ENCODE measurements at regions not wholly inside any gene's neighbourhood (a gene's known extent, or its start where the extent isn't known, plus 50 kb on each side); places are given as distances from the start of the nearest gene placed in this dataset.

- no peaks in the 10 kb centered on the region for H3K4me1 ChIP-seq
- no peak for DNase-seq (ENCODE audit: low spot score in 2 of 2)
- H3K9me3 ChIP-seq: no peaks in the 10 kb centered on the region
- no peaks in the 10 kb centered on the region for H3K36me3 ChIP-seq (replicated peaks)
- H3K27me3 ChIP-seq (ENCODE audit: low read depth): no peaks in the 10 kb centered on the region
- in situ Hi-C loops (cut with MboI; ENCODE audit: low sequenced_read_pairs): no loop called here
- no peak overlapping the region for H3K4me3 ChIP-seq
These were observed 210.5 kb downstream of the SNAPC1 start for GRCh38 chr14:61972711-61973110.

- H3K9me3 ChIP-seq: no peaks in the 10 kb centered on the region
- in situ Hi-C loops (cut with MboI; ENCODE audit: low sequenced_read_pairs): no loop called here
- DNase-seq (ENCODE audit: low spot score in 2 of 2): no peak
- H3K36me3 ChIP-seq (replicated peaks): no peaks in the 10 kb centered on the region
- H3K4me1 ChIP-seq: no peaks in the 10 kb centered on the region
- H3K27me3 ChIP-seq (ENCODE audit: low read depth): no peaks in the 10 kb centered on the region
- H3K4me3 ChIP-seq: no peak overlapping the region
These were observed 211.8 kb downstream of the SNAPC1 start for GRCh38 chr14:61973981-61974380.

GRCh38 chr14:61977217-61977616, 215.0 kb downstream of the SNAPC1 start:
- DNase-seq (ENCODE audit: low spot score in 2 of 2): no peak
- no peaks in the 10 kb centered on the region for H3K9me3 ChIP-seq
- in situ Hi-C loops (cut with MboI; ENCODE audit: low sequenced_read_pairs): no loop called here
- H3K36me3 ChIP-seq (replicated peaks): no peaks in the 10 kb centered on the region
- H3K4me3 ChIP-seq: no peak overlapping the region
- no peaks in the 10 kb centered on the region for H3K27me3 ChIP-seq (ENCODE audit: low read depth)
- H3K4me1 ChIP-seq: no peaks in the 10 kb centered on the region

GRCh38 chr14:61988240-61988639, 226.0 kb downstream of the SNAPC1 start:
- Histone ChIP-seq H3K36me3 (replicated peaks) (no peaks in the 10 kb centered on the region), H3K4me1 (no peaks in the 10 kb centered on the region), H3K4me3 (no peak overlapping the region), H3K27me3 (ENCODE audit: low read depth) (no peaks in the 10 kb centered on the region), H3K9me3 (no peaks in the 10 kb centered on the region)
- in situ Hi-C loops (cut with MboI; ENCODE audit: low sequenced_read_pairs): no loop called here
- DNase-seq (ENCODE audit: low spot score in 2 of 2): no peak

GRCh38 chr14:61992139-61992538, 229.9 kb downstream of the SNAPC1 start:
- no peak overlapping the region for H3K4me3 ChIP-seq
- no peaks in the 10 kb centered on the region for H3K36me3 ChIP-seq (replicated peaks)
- in situ Hi-C loops (cut with MboI; ENCODE audit: low sequenced_read_pairs): no loop called here
- H3K9me3 ChIP-seq: no peaks in the 10 kb centered on the region
- no peak for DNase-seq (ENCODE audit: low spot score in 2 of 2)
- H3K27me3 ChIP-seq (ENCODE audit: low read depth): no peaks in the 10 kb centered on the region
- no peaks in the 10 kb centered on the region for H3K4me1 ChIP-seq

- Histone ChIP-seq H3K9me3 (no peaks in the 10 kb centered on the region), H3K27me3 (ENCODE audit: low read depth) (no peaks in the 10 kb centered on the region), H3K4me1 (no peaks in the 10 kb centered on the region), H3K4me3 (no peak overlapping the region), H3K36me3 (replicated peaks) (no peaks in the 10 kb centered on the region)
- in situ Hi-C loops (cut with MboI; ENCODE audit: low sequenced_read_pairs): no loop called here
- DNase-seq (ENCODE audit: low spot score in 2 of 2): no peak
These were observed 230.7 kb downstream of the SNAPC1 start for GRCh38 chr14:61992926-61993325.

GRCh38 chr14:61994589-61994988, 232.4 kb downstream of the SNAPC1 start:
- Histone ChIP-seq H3K27me3 (ENCODE audit: low read depth) (no peaks in the 10 kb centered on the region), H3K4me1 (no peaks in the 10 kb centered on the region), H3K36me3 (replicated peaks) (no peaks in the 10 kb centered on the region), H3K9me3 (no peaks in the 10 kb centered on the region), H3K4me3 (no peak overlapping the region)
- in situ Hi-C loops (cut with MboI; ENCODE audit: low sequenced_read_pairs): no loop called here
- no peak for DNase-seq (ENCODE audit: low spot score in 2 of 2)

- H3K4me1 ChIP-seq: no peaks in the 10 kb centered on the region
- DNase-seq (ENCODE audit: low spot score in 2 of 2): no peak
- no peaks in the 10 kb centered on the region for H3K9me3 ChIP-seq
- H3K27me3 ChIP-seq (ENCODE audit: low read depth): no peaks in the 10 kb centered on the region
- in situ Hi-C loops (cut with MboI; ENCODE audit: low sequenced_read_pairs): no loop called here
- no peak overlapping the region for H3K4me3 ChIP-seq
- H3K36me3 ChIP-seq (replicated peaks): no peaks in the 10 kb centered on the region
These were observed 234.5 kb downstream of the SNAPC1 start for GRCh38 chr14:61996753-61997152.

GRCh38 chr14:61997161-61997560, 234.9 kb downstream of the SNAPC1 start:
- no peak overlapping the region for H3K4me3 ChIP-seq
- H3K36me3 ChIP-seq (replicated peaks): no peaks in the 10 kb centered on the region
- in situ Hi-C loops (cut with MboI; ENCODE audit: low sequenced_read_pairs): no loop called here
- H3K4me1 ChIP-seq: no peaks in the 10 kb centered on the region
- DNase-seq (ENCODE audit: low spot score in 2 of 2): no peak
- no peaks in the 10 kb centered on the region for H3K27me3 ChIP-seq (ENCODE audit: low read depth)
- no peaks in the 10 kb centered on the region for H3K9me3 ChIP-seq

- DNase-seq (ENCODE audit: low spot score in 2 of 2): no peak
- Histone ChIP-seq H3K4me3 (no peak overlapping the region), H3K36me3 (replicated peaks) (no peaks in the 10 kb centered on the region), H3K4me1 (no peaks in the 10 kb centered on the region), H3K27me3 (ENCODE audit: low read depth) (no peaks in the 10 kb centered on the region), H3K9me3 (no peaks in the 10 kb centered on the region)
- in situ Hi-C loops (cut with MboI; ENCODE audit: low sequenced_read_pairs): no loop called here
These were observed 239.7 kb downstream of the SNAPC1 start for GRCh38 chr14:62001963-62002362.

GRCh38 chr14:62002642-62003041, 240.4 kb downstream of the SNAPC1 start:
- no peaks in the 10 kb centered on the region for H3K4me1 ChIP-seq
- no peaks in the 10 kb centered on the region for H3K36me3 ChIP-seq (replicated peaks)
- no peaks in the 10 kb centered on the region for H3K27me3 ChIP-seq (ENCODE audit: low read depth)
- in situ Hi-C loops (cut with MboI; ENCODE audit: low sequenced_read_pairs): no loop called here
- H3K9me3 ChIP-seq: no peaks in the 10 kb centered on the region
- H3K4me3 ChIP-seq: no peak overlapping the region
- no peak for DNase-seq (ENCODE audit: low spot score in 2 of 2)

GRCh38 chr14:62003701-62004100, 241.5 kb downstream of the SNAPC1 start:
- Histone ChIP-seq H3K4me1 (no peaks in the 10 kb centered on the region), H3K27me3 (ENCODE audit: low read depth) (no peaks in the 10 kb centered on the region), H3K9me3 (no peaks in the 10 kb centered on the region), H3K4me3 (no peak overlapping the region), H3K36me3 (replicated peaks) (no peaks in the 10 kb centered on the region)
- in situ Hi-C loops (cut with MboI; ENCODE audit: low sequenced_read_pairs): no loop called here
- DNase-seq (ENCODE audit: low spot score in 2 of 2): no peak

GRCh38 chr14:62006116-62006731, 244.0 kb downstream of the SNAPC1 start:
- Histone ChIP-seq H3K36me3 (replicated peaks) (no peaks in the 10 kb centered on the region), H3K27me3 (ENCODE audit: low read depth) (no peaks in the 10 kb centered on the region), H3K4me3 (no peak overlapping the region), H3K9me3 (no peaks in the 10 kb centered on the region), H3K4me1 (no peaks in the 10 kb centered on the region)
- no peak for DNase-seq (ENCODE audit: low spot score in 2 of 2)
- in situ Hi-C loops (cut with MboI; ENCODE audit: low sequenced_read_pairs): no loop called here

- H3K4me3 ChIP-seq: no peak overlapping the region
- no peak for DNase-seq (ENCODE audit: low spot score in 2 of 2)
- H3K36me3 ChIP-seq (replicated peaks): no peaks in the 10 kb centered on the region
- H3K27me3 ChIP-seq (ENCODE audit: low read depth): no peaks in the 10 kb centered on the region
- in situ Hi-C loops (cut with MboI; ENCODE audit: low sequenced_read_pairs): no loop called here
- no peaks in the 10 kb centered on the region for H3K9me3 ChIP-seq
- no peaks in the 10 kb centered on the region for H3K4me1 ChIP-seq
These were observed 253.0 kb downstream of the SNAPC1 start for GRCh38 chr14:62015243-62015642.

- no peaks in the 10 kb centered on the region for H3K27me3 ChIP-seq (ENCODE audit: low read depth)
- no peaks in the 10 kb centered on the region for H3K36me3 ChIP-seq (replicated peaks)
- in situ Hi-C loops (cut with MboI; ENCODE audit: low sequenced_read_pairs): no loop called here
- DNase-seq (ENCODE audit: low spot score in 2 of 2): no peak
- no peaks in the 10 kb centered on the region for H3K9me3 ChIP-seq
- no peaks in the 10 kb centered on the region for H3K4me1 ChIP-seq
- H3K4me3 ChIP-seq: no peak overlapping the region
These were observed 253.7 kb downstream of the SNAPC1 start for GRCh38 chr14:62015945-62016344.
